ENCODE measurements at regions not wholly inside any gene's neighbourhood (a gene's known extent, or its start where the extent isn't known, plus 50 kb on each side); places are given as distances from the start of the nearest gene placed in this dataset.

DNA sequence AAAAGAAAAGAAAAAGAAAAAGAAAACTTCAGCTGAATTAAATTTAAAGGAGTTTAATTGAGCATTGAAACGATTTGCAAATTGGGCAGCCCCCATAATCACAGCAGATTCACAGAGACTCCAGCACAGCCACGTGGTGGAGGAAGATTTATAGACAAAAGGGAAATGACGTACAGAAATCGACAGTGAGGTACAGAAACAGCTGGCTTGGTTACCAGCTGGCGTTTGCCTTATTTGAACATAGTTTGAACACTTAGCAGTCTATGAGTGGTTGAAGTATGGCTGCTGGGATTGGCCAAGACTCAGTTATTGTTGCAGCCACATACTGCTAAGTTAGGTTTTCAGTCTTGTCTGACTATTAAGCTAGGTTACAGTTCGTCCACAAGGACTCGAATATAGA lies 312.2 kb upstream of the SLC14A2 start:
- no peak overlapping the region for H3K4me3 ChIP-seq (ENCODE audit: control insufficient read depth in 2 of 3, extremely low read depth in 1 of 3, insufficient read depth in 2 of 3, low read depth in 1 of 3, low read length in 3 of 3)
- no peaks in the 10 kb centered on the region for H4K20me1 ChIP-seq (ENCODE audit: control insufficient read depth, extremely low read depth, insufficient read depth, low read length)
- H3K9me1 ChIP-seq (ENCODE audit: control insufficient read depth, extremely low read depth, insufficient read depth, low read length): no peaks in the 10 kb centered on the region
- no peak overlapping the region for H3K27ac ChIP-seq (ENCODE audit: control insufficient read depth, insufficient read depth, low read length)
- no peak for FAIRE-seq
- H2AFZ ChIP-seq (ENCODE audit: control insufficient read depth, low read length): no peak overlapping the region
- H3K27me3 ChIP-seq (ENCODE audit: control insufficient read depth, extremely low read depth, insufficient read depth, low read length): no peaks in the 10 kb centered on the region
- H3K36me3 ChIP-seq (ENCODE audit: control insufficient read depth in 2 of 2, extremely low read depth in 1 of 2, insufficient read depth in 2 of 2, low read length in 2 of 2): no peaks in the 10 kb centered on the region
- no peak for DNase-seq (ENCODE audit: low read depth, low spot score)
- no peak overlapping the region for H3K4me2 ChIP-seq (ENCODE audit: control insufficient read depth, extremely low read depth, insufficient read depth, low read depth, low read length)
- H3K4me1 ChIP-seq (ENCODE audit: control insufficient read depth, extremely low read depth, insufficient read depth, low read length): no peaks in the 10 kb centered on the region
- no peaks in the 10 kb centered on the region for H3K79me2 ChIP-seq (ENCODE audit: control insufficient read depth, insufficient read depth, low read length)
- no peaks in the 10 kb centered on the region for H3K9me3 ChIP-seq (ENCODE audit: control insufficient read depth, low read depth, low read length)
- dilution Hi-C loops (cut with MboI; ENCODE audit: extremely low pct_ligation_motif_present, low sequenced_read_pairs): no loop called here
- TF ChIP-seq CTCF (optimal IDR thresholded peaks at IDR 0.05 in 1 of 3, IDR thresholded peaks at IDR 0.05 in 1 of 3, conservative IDR thresholded peaks at IDR 0.05 in 1 of 3; ENCODE audit: extremely low read depth in 1 of 3, insufficient read depth in 2 of 3, low read length in 3 of 3) (no peak), EZH2 (IDR thresholded peaks at IDR 0.05; ENCODE audit: low read length) (no peak)
- no peak overlapping the region for H3K9ac ChIP-seq (ENCODE audit: control insufficient read depth, extremely low read depth, insufficient read depth, low read length)

- Histone ChIP-seq H3K36me3 (ENCODE audit: control insufficient read depth in 2 of 2, extremely low read depth in 1 of 2, insufficient read depth in 2 of 2, low read length in 2 of 2) (no peaks in the 10 kb centered on the region), H3K9me3 (ENCODE audit: control insufficient read depth, low read depth, low read length) (no peaks in the 10 kb centered on the region), H3K4me1 (ENCODE audit: control insufficient read depth, extremely low read depth, insufficient read depth, low read length) (no peaks in the 10 kb centered on the region), H2AFZ (ENCODE audit: control insufficient read depth, low read length) (no peak overlapping the region), H3K9me1 (ENCODE audit: control insufficient read depth, extremely low read depth, insufficient read depth, low read length) (no peaks in the 10 kb centered on the region), H4K20me1 (ENCODE audit: control insufficient read depth, extremely low read depth, insufficient read depth, low read length) (no peaks in the 10 kb centered on the region), H3K27me3 (ENCODE audit: control insufficient read depth, extremely low read depth, insufficient read depth, low read length) (no peaks in the 10 kb centered on the region), H3K4me2 (ENCODE audit: control insufficient read depth, extremely low read depth, insufficient read depth, low read depth, low read length) (no peak overlapping the region), H3K27ac (ENCODE audit: control insufficient read depth, insufficient read depth, low read length) (no peak overlapping the region), H3K9ac (ENCODE audit: control insufficient read depth, extremely low read depth, insufficient read depth, low read length) (no peak overlapping the region), H3K4me3 (ENCODE audit: control insufficient read depth in 2 of 3, extremely low read depth in 1 of 3, insufficient read depth in 2 of 3, low read depth in 1 of 3, low read length in 3 of 3) (no peak overlapping the region), H3K79me2 (ENCODE audit: control insufficient read depth, insufficient read depth, low read length) (no peaks in the 10 kb centered on the region)
- DNase-seq (ENCODE audit: low read depth, low spot score): no peak
- dilution Hi-C loops (cut with MboI; ENCODE audit: extremely low pct_ligation_motif_present, low sequenced_read_pairs): no loop called here
- FAIRE-seq: no peak
- TF ChIP-seq CTCF (optimal IDR thresholded peaks at IDR 0.05 in 1 of 3, IDR thresholded peaks at IDR 0.05 in 1 of 3, conservative IDR thresholded peaks at IDR 0.05 in 1 of 3; ENCODE audit: extremely low read depth in 1 of 3, insufficient read depth in 2 of 3, low read length in 3 of 3): no peak
- no peak for TF ChIP-seq EZH2 (IDR thresholded peaks at IDR 0.05; ENCODE audit: low read length)
Observed at GRCh38 chr18:45304558-45304957, 310.7 kb upstream of the SLC14A2 start.
